Sigmoid colon (tissue), 6 donors: ENCODE measurements at regions not wholly inside any gene's neighbourhood (a gene's known extent, or its start where the extent isn't known, plus 50 kb on each side); places are given as distances from the start of the nearest gene placed in this dataset.

Source experiments
- DNase-seq: peaks from one replicate; pipeline ENCODE4 v3.0.0-alpha.2; 2019
- H3K27ac ChIP-seq, 4 donors: fragments of 200-600 bp; sonication (generic); one replicate each; pipeline ENCODE4 v1.5.1; 2016 to 2019; ENCODE audit warnings: mild to moderate bottlenecking in 1 of 4
- H3K27me3 ChIP-seq, 3 donors: fragments of 200-600 bp; sonication (generic); one replicate each; pipeline ENCODE4 v1.5.1; 2019; ENCODE audit warnings: mild to moderate bottlenecking in 1 of 3
- H3K36me3 ChIP-seq, 4 donors: fragments of 200-600 bp; sonication (generic); one replicate each; pipeline ENCODE4 v1.5.1; 2016 to 2019
- H3K4me1 ChIP-seq, 4 donors: fragments of 200-600 bp; sonication (generic); one replicate each; pipeline ENCODE4 v1.5.1; 2017 to 2019
- H3K4me3 ChIP-seq, 4 donors: fragments of 200-600 bp; sonication (generic); one replicate each; pipeline ENCODE4 v1.5.1; 2017 to 2019; ENCODE audit warnings: mild to moderate bottlenecking in 2 of 4, moderate library complexity in 1 of 4
- H3K9me3 ChIP-seq, 4 donors: fragments of 200-600 bp in 3 of 4; sonication (generic) in 3 of 4; one replicate each; pipeline versions ENCODE4 v1.5.1 to v1.6.1; 2013 to 2019
- CTCF ChIP-seq, 4 experiments: fragments of 450-650 bp in 3 of 4; fragments of 200-600 bp in 1 of 4; IDR thresholded peaks; one replicate each; pipeline ENCODE4 v1.5.1; 2016 to 2019; ENCODE audit warnings: antibody characterized with exemption in 4 of 4, mild to moderate bottlenecking in 3 of 4, moderate library complexity in 2 of 4
- EP300 ChIP-seq, 4 donors: sonication (generic); formaldehyde crosslinking; IDR thresholded peaks; one replicate each; pipeline ENCODE4 v1.6.1; 2017; ENCODE audit warnings: antibody characterized with exemption in 4 of 4
- POLR2A ChIP-seq, 2 donors: fragments of 450-650 bp; IDR thresholded peaks; one replicate each; pipeline ENCODE4 v1.6.1; 2016; ENCODE audit warnings: antibody characterized with exemption in 2 of 2, mild to moderate bottlenecking in 2 of 2, moderate library complexity in 2 of 2
- POLR2AphosphoS5 ChIP-seq, 4 donors: sonication (generic); formaldehyde crosslinking; IDR thresholded peaks; one replicate each; pipeline ENCODE4 v1.6.1; 2017; ENCODE audit warnings: antibody characterized with exemption in 4 of 4
- WGBS, 2 donors: extraction: QIAGEN DNeasy Blood & Tissue Kit; methylation state at CpG; one replicate each; pipeline ENCODE4 v1.1.7; 2013; 5-methylcytosine and 5-hydroxymethylcytosine counted together
- intact Hi-C: fragments of 100-400 bp; cut with DNase I; formaldehyde crosslinking; loops from one replicate; pipeline ENCODE4 v1.15.1; 2023
- donor health status: healthy with polysubstance abuse.
- donor health status: healthy.

GRCh38 chr10:84053626-84054025, 85.7 kb upstream of the GHITM start:
- intact Hi-C loops, result no loop called here
- Histone ChIP-seq H3K27ac (no peak overlapping the region), H3K9me3 (peaks cover 0 to 6% (median 0%) of the 10 kb centered on the region in 4 donors), H3K4me1 (no peaks in the 10 kb centered on the region), H3K27me3 (no peaks in the 10 kb centered on the region), H3K36me3 (no peaks in the 10 kb centered on the region), H3K4me3 (no peak overlapping the region)
- no peak for DNase-seq
- WGBS, 2 donors, result 87 to 90% methylated on average over 5 of the region's 5 CpGs
- no peak for TF ChIP-seq POLR2A (IDR thresholded peaks at IDR 0.05)
- no peak for TF ChIP-seq CTCF (IDR thresholded peaks at IDR 0.05)
- TF ChIP-seq EP300 (IDR thresholded peaks at IDR 0.05), result no peak
- TF ChIP-seq POLR2AphosphoS5 (IDR thresholded peaks at IDR 0.05), result no peak

GRCh38 chr10:84054743-84055142, 84.6 kb upstream of the GHITM start:
- intact Hi-C loops, result no loop called here
- TF ChIP-seq EP300 (IDR thresholded peaks at IDR 0.05), result no peak
- no peak for TF ChIP-seq CTCF (IDR thresholded peaks at IDR 0.05)
- TF ChIP-seq POLR2A (IDR thresholded peaks at IDR 0.05), result no peak
- TF ChIP-seq POLR2AphosphoS5 (IDR thresholded peaks at IDR 0.05), result no peak
- H3K4me1 ChIP-seq, result no peaks in the 10 kb centered on the region
- WGBS, 2 donors, result 72 to 83% methylated on average over 3 of the region's 3 CpGs
- H3K27ac ChIP-seq, result no peak overlapping the region
- no peaks in the 10 kb centered on the region for H3K36me3 ChIP-seq
- H3K9me3 ChIP-seq, result peaks cover 0 to 3% (median 0%) of the 10 kb centered on the region in 4 donors
- no peak overlapping the region for H3K4me3 ChIP-seq
- no peaks in the 10 kb centered on the region for H3K27me3 ChIP-seq
- DNase-seq, result no peak

GRCh38 chr10:84059526-84059925, 79.8 kb upstream of the GHITM start:
- H3K4me1 ChIP-seq, result no peaks in the 10 kb centered on the region
- H3K36me3 ChIP-seq, result no peaks in the 10 kb centered on the region
- H3K27me3 ChIP-seq, result no peaks in the 10 kb centered on the region
- WGBS, 2 donors, result 78 to 83% methylated on average over 3 of the region's 3 CpGs
- TF ChIP-seq EP300 (IDR thresholded peaks at IDR 0.05) (no peak), POLR2AphosphoS5 (IDR thresholded peaks at IDR 0.05) (no peak), CTCF (IDR thresholded peaks at IDR 0.05) (no peak), POLR2A (IDR thresholded peaks at IDR 0.05) (no peak)
- intact Hi-C loops, result no loop called here
- H3K4me3 ChIP-seq, result no peak overlapping the region
- no peak overlapping the region for H3K27ac ChIP-seq
- no peaks in the 10 kb centered on the region for H3K9me3 ChIP-seq
- DNase-seq, result no peak

- intact Hi-C loops, result no loop called here
- H3K9me3 ChIP-seq, result no peaks in the 10 kb centered on the region
Observed at GRCh38 chr10:84063440-84063839, 75.9 kb upstream of the GHITM start.

More at GRCh38 chr10:84063440-84063839, 75.9 kb upstream of the GHITM start:
- no peaks in the 10 kb centered on the region for H3K36me3 ChIP-seq
- no peak overlapping the region for H3K4me3 ChIP-seq
- no peaks in the 10 kb centered on the region for H3K4me1 ChIP-seq
- no peak for DNase-seq
- TF ChIP-seq POLR2A (IDR thresholded peaks at IDR 0.05) (no peak), EP300 (IDR thresholded peaks at IDR 0.05) (no peak), POLR2AphosphoS5 (IDR thresholded peaks at IDR 0.05) (no peak), CTCF (IDR thresholded peaks at IDR 0.05) (no peak)
- H3K27ac ChIP-seq, result no peak overlapping the region
- H3K27me3 ChIP-seq, result no peaks in the 10 kb centered on the region
